ENCODE measurements at regions not wholly inside any gene's neighbourhood (a gene's known extent, or its start where the extent isn't known, plus 50 kb on each side); places are given as distances from the start of the nearest gene placed in this dataset.

DNA sequence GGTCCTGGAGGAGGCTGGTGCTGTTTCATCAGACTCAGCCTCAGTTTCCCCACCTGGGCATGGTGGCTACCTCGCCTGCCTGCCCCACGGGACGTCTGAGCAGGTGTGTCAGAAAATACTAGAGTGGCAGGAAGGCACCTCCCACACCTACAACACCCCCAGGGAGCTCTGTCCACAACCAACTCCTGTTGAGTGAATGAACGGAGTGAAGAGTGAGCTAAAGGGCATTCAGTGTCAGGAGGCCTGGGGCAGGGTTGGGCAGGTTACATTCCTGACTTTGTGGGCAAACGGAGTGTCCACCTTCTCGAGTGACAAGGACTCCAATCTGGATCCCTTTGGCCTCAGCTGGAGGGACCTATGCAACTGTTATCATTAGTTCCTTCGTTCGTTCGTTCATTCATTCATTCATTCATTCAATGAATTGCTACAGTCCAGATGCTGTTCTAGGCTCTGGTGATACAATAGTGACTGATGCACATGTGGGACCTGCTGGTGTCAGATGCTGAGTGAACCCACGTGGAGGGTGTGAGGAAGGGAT is 195.2 kb downstream of the CTTN start:
- H4K8ac ChIP-seq (replicated peaks; ENCODE audit: insufficient read length, low read depth, low read length): no peak overlapping the region
- no peak overlapping the region for H3K27ac ChIP-seq (ENCODE audit: insufficient read length, low read depth, low read length)
- H3K4me2 ChIP-seq (ENCODE audit: insufficient read depth, insufficient read length, low read length): no peak overlapping the region
- Mint-ChIP-seq H3K4me3 (no peak overlapping the region), H3K4me1 (peaks cover 0 to 8% of the 10 kb centered on the region in 2 experiments; a peak in 2 of 4 replicates), H3K27ac (peak overlapping the region in 1 of 3 experiments; percentile 37; a peak in 1 of 7 replicates), H3K36me3 (ENCODE audit: insufficient read depth in 1 of 3, low read depth in 3 of 3) (peaks cover 5 to 7% (median 5%) of the 10 kb centered on the region in 3 experiments; a peak in 6 of 7 replicates), H3K9me3 (peaks cover 0 to 5% of the 10 kb centered on the region in 2 experiments; a peak in 2 of 5 replicates), H3K27me3 (ENCODE audit: low read depth) (no peaks in the 10 kb centered on the region; the same call in 1 of the 2 replicates)
- no peak overlapping the region for H4K5ac ChIP-seq (ENCODE audit: insufficient read length, low read depth, low read length)
- H3K23ac ChIP-seq (ENCODE audit: insufficient read length, low read depth, low read length): no peak overlapping the region
- no peak overlapping the region for H3K14ac ChIP-seq (ENCODE audit: insufficient read depth, low read length)
- no peak overlapping the region for H2BK20ac ChIP-seq (ENCODE audit: low read depth, low read length, poor library complexity, severe bottlenecking)
- no peak overlapping the region for H2BK120ac ChIP-seq (ENCODE audit: low read depth, low read length, poor library complexity, severe bottlenecking)
- no peak overlapping the region for H2BK15ac ChIP-seq (ENCODE audit: low read depth, low read length)
- no peak for DNase-seq
- H3K79me1 ChIP-seq (ENCODE audit: insufficient read depth, low read depth, low read length, poor library complexity, severe bottlenecking): no peaks in the 10 kb centered on the region
- H3K9me3 ChIP-seq (ENCODE audit: control insufficient read depth, low read depth, low read length): no peaks in the 10 kb centered on the region
- H2BK12ac ChIP-seq (ENCODE audit: insufficient read length, low read depth, low read length): no peak overlapping the region
- no CpG with 5 or more reads among the region's 10 CpGs for WGBS (ENCODE audit: extremely low coverage, insufficient read length, low lambda C conversion rate)
- H2BK5ac ChIP-seq (ENCODE audit: insufficient read length, low read length): no peak overlapping the region
- H4K20me1 ChIP-seq (ENCODE audit: control insufficient read depth, insufficient read depth, insufficient read length): no peaks in the 10 kb centered on the region
- H2AFZ ChIP-seq (ENCODE audit: low read length): no peak overlapping the region
- no peak overlapping the region for H4K91ac ChIP-seq (ENCODE audit: insufficient read length, low read depth, low read length)
- H3K56ac ChIP-seq (ENCODE audit: insufficient read length, low read depth, low read length): no peak overlapping the region
- no peak overlapping the region for H3K9ac ChIP-seq (ENCODE audit: extremely low read depth, insufficient read length, low read length)
- no peaks in the 10 kb centered on the region for H3K4me1 ChIP-seq (ENCODE audit: insufficient read depth, low read length)
- no peak overlapping the region for H3K18ac ChIP-seq (ENCODE audit: insufficient read length, low read depth, low read length)
- no peak overlapping the region for H2AK5ac ChIP-seq (ENCODE audit: insufficient read length, low read length)
- H3K4ac ChIP-seq (ENCODE audit: low read depth, low read length): no peak overlapping the region
- H3K79me2 ChIP-seq (ENCODE audit: insufficient read depth, low read length): no peaks in the 10 kb centered on the region
- TF ChIP-seq, protein P1, sequence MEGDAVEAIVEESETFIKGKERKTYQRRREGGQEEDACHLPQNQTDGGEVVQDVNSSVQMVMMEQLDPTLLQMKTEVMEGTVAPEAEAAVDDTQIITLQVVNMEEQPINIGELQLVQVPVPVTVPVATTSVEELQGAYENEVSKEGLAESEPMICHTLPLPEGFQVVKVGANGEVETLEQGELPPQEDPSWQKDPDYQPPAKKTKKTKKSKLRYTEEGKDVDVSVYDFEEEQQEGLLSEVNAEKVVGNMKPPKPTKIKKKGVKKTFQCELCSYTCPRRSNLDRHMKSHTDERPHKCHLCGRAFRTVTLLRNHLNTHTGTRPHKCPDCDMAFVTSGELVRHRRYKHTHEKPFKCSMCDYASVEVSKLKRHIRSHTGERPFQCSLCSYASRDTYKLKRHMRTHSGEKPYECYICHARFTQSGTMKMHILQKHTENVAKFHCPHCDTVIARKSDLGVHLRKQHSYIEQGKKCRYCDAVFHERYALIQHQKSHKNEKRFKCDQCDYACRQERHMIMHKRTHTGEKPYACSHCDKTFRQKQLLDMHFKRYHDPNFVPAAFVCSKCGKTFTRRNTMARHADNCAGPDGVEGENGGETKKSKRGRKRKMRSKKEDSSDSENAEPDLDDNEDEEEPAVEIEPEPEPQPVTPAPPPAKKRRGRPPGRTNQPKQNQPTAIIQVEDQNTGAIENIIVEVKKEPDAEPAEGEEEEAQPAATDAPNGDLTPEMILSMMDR (conservative IDR thresholded peaks at IDR 0.05): no peak
- no peaks in the 10 kb centered on the region for H3K23me2 ChIP-seq (ENCODE audit: insufficient read length, low read depth, low read length, poor library complexity, severe bottlenecking)
- no peak overlapping the region for H3T11ph ChIP-seq (ENCODE audit: low read length)
- no peaks in the 10 kb centered on the region; the same call in 1 of the 2 replicates for H3K27me3 ChIP-seq (ENCODE audit: insufficient read depth, low read length)
